Mesenchymal stem cell (in vitro differentiated cells and primary cell): ENCODE measurements at regions not wholly inside any gene's neighbourhood (a gene's known extent, or its start where the extent isn't known, plus 50 kb on each side); places are given as distances from the start of the nearest gene placed in this dataset.

Experiments
- DNase-seq: peaks from one replicate; pipeline ENCODE4 v3.0.0-alpha.2; 2013
- H2AFZ ChIP-seq: one replicate; pipeline ENCODE4 v1.6.1; 2013; ENCODE audit warnings: low read depth, mild to moderate bottlenecking, control low read depth, inconsistent platforms, low read length, moderate library complexity
- H2AK5ac ChIP-seq: 2 replicates; pipeline ENCODE4 v1.6.1; 2013; ENCODE audit warnings: low read length, moderate library complexity, mild to moderate bottlenecking, inconsistent platforms; ENCODE audit not compliant: severe bottlenecking
- H2BK120ac ChIP-seq: one replicate; pipeline ENCODE4 v1.6.1; 2013; ENCODE audit warnings: low read depth, mild to moderate bottlenecking, inconsistent platforms, low read length, moderate library complexity
- H2BK12ac ChIP-seq, 2 experiments: one replicate each; pipeline ENCODE4 v1.6.1; 2013; ENCODE audit warnings: inconsistent platforms in 2 of 2, low read length in 2 of 2, mild to moderate bottlenecking in 2 of 2, moderate library complexity in 2 of 2, control low read depth in 1 of 2
- H2BK15ac ChIP-seq: one replicate; pipeline ENCODE4 v1.6.1; 2013; ENCODE audit warnings: mild to moderate bottlenecking, low read depth, inconsistent platforms; ENCODE audit not compliant: poor library complexity, severe bottlenecking
- H2BK5ac ChIP-seq: 2 replicates; pipeline ENCODE4 v1.6.1; 2013; ENCODE audit warnings: low read depth, mild to moderate bottlenecking, low read length, control low read depth, inconsistent platforms; ENCODE audit not compliant: poor library complexity, severe bottlenecking
- H3K14ac ChIP-seq, 2 experiments: one replicate each; pipeline ENCODE4 v1.6.1; 2013; ENCODE audit warnings: inconsistent platforms in 2 of 2, low read length in 2 of 2, control low read depth in 1 of 2, mild to moderate bottlenecking in 1 of 2, moderate library complexity in 1 of 2
- H3K18ac ChIP-seq, 2 experiments: one replicate each; pipeline ENCODE4 v1.6.1; 2013; ENCODE audit warnings: inconsistent platforms in 2 of 2, low read length in 2 of 2, control low read depth in 1 of 2, low read depth in 1 of 2, mild to moderate bottlenecking in 1 of 2
- H3K23ac ChIP-seq, 2 experiments: one replicate each; pipeline ENCODE4 v1.6.1; 2013; ENCODE audit warnings: inconsistent platforms in 2 of 2, low read length in 2 of 2, mild to moderate bottlenecking in 2 of 2, moderate library complexity in 2 of 2, control low read depth in 1 of 2
- H3K27ac ChIP-seq: 2 replicates; pipeline ENCODE4 v1.5.1; 2013; ENCODE audit warnings: mild to moderate bottlenecking, moderate library complexity, low read length, control low read depth, inconsistent platforms; ENCODE audit not compliant: poor library complexity, severe bottlenecking
- H3K27me3 ChIP-seq, 2 experiments: 2 replicates each; pipeline versions ENCODE4 v1.6.1 to v1.7.0; 2013; ENCODE audit warnings: low read length in 2 of 2, mild to moderate bottlenecking in 2 of 2, moderate library complexity in 2 of 2, control low read depth in 1 of 2, inconsistent platforms in 1 of 2; ENCODE audit not compliant: control insufficient read depth in 1 of 2, insufficient read depth in 1 of 2
- H3K36me3 ChIP-seq, 2 experiments: 2 replicates each; pipeline versions ENCODE4 v1.6.1 to v1.7.0; 2013; ENCODE audit warnings: low read length in 2 of 2, control low read depth in 1 of 2, inconsistent platforms in 1 of 2, low read depth in 1 of 2, mild to moderate bottlenecking in 1 of 2; ENCODE audit not compliant: insufficient read depth in 2 of 2, control insufficient read depth in 1 of 2
- H3K4ac ChIP-seq, 2 experiments: one replicate each; pipeline ENCODE4 v1.6.1; 2013; ENCODE audit warnings: inconsistent platforms in 2 of 2, low read length in 2 of 2, mild to moderate bottlenecking in 2 of 2, moderate library complexity in 2 of 2, control low read depth in 1 of 2, low read depth in 1 of 2
- H3K4me1 ChIP-seq: 2 replicates; pipeline ENCODE4 v1.6.1; 2013; ENCODE audit warnings: low read depth, low read length, control low read depth; ENCODE audit not compliant: control insufficient read depth, insufficient read depth
- H3K4me2 ChIP-seq: 2 replicates; pipeline ENCODE4 v1.6.1; 2013; ENCODE audit warnings: low read length, mild to moderate bottlenecking, inconsistent platforms; ENCODE audit not compliant: poor library complexity, severe bottlenecking
- H3K4me3 ChIP-seq, 2 experiments: 2 replicates each; pipeline versions ENCODE4 v1.5.1 to v1.7.0; 2013; ENCODE audit warnings: low read length in 2 of 2, mild to moderate bottlenecking in 2 of 2, control low read depth in 1 of 2, low read depth in 1 of 2; ENCODE audit not compliant: insufficient read depth in 1 of 2
- H3K79me1 ChIP-seq: replicated peaks from 2 replicates; pipeline ENCODE4 v1.6.1; 2013; ENCODE audit warnings: mild to moderate bottlenecking, control low read depth, low read length, inconsistent platforms; ENCODE audit not compliant: poor library complexity, severe bottlenecking
- H3K9ac ChIP-seq: 2 replicates; pipeline ENCODE4 v1.7.0; 2013; ENCODE audit warnings: mild to moderate bottlenecking, low read length, moderate library complexity
- H3K9me3 ChIP-seq: 2 replicates; pipeline ENCODE4 v1.7.0; 2013; ENCODE audit warnings: mild to moderate bottlenecking, low read length; ENCODE audit not compliant: control insufficient read depth
- H4K8ac ChIP-seq: one replicate; pipeline ENCODE4 v1.6.1; 2013; ENCODE audit warnings: inconsistent platforms, mild to moderate bottlenecking, low read length, moderate library complexity
- H4K91ac ChIP-seq: one replicate; pipeline ENCODE4 v1.6.1; 2013; ENCODE audit warnings: mild to moderate bottlenecking, low read length, inconsistent platforms
- WGBS: methylation state at CpG from one replicate; pipeline ENCODE4 v1.1.7; 2013; ENCODE audit warnings: mixed read lengths; 5-methylcytosine and 5-hydroxymethylcytosine counted together

DNA sequence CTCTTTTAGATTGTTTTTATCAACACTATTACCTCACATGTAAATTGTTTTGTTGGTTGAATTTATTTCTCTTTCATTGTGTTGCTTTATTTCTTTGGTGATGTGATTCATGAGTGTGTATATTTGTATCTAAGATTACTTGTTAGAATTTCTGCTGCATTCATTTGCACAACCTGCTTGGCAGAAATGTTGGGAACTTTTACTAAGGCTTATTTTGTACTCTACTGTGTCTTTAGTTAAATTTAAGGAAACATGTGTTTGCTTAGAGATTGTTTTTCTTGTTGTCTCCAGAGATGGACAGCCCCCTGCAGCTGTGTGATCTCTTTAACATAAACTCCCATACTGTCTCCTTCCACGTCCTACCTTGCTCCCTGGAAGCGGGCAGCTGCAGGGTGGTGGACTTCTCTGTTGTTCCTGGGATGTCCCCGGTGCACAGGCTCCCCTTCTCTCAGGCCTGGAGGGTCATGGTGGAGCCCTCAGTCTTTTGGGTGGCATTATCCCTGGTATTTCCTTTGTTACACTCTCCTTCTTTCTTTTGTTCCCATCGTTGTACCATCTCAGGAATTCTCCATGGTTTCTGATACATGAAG lies 212.0 kb upstream of the SPRY2 start:
- Histone ChIP-seq H3K4me3 (no peak overlapping the region), H3K23ac (no peak overlapping the region), H3K4me1 (peaks cover 2% of the 10 kb centered on the region), H2AK5ac (no peak overlapping the region), H2BK12ac (peak overlapping the region; percentile 75 to 89), H3K79me1 (no peaks in the 10 kb centered on the region), H2AFZ (no peak overlapping the region), H4K8ac (no peak overlapping the region), H3K4me2 (no peak overlapping the region), H3K9ac (no peak overlapping the region), H2BK120ac (no peak overlapping the region), H2BK5ac (no peak overlapping the region), H3K4ac (no peak overlapping the region), H4K91ac (no peak overlapping the region), H3K36me3 (no peaks in the 10 kb centered on the region), H3K18ac (peak overlapping the region in 1 of 2 experiments; percentile 14), H3K27me3 (no peaks in the 10 kb centered on the region), H3K9me3 (no peaks in the 10 kb centered on the region), H2BK15ac (no peak overlapping the region), H3K27ac (no peak overlapping the region), H3K14ac (no peak overlapping the region)
- DNase-seq, result no peak
- 34% methylated on average over 3 of the region's 4 CpGs for WGBS

DNA sequence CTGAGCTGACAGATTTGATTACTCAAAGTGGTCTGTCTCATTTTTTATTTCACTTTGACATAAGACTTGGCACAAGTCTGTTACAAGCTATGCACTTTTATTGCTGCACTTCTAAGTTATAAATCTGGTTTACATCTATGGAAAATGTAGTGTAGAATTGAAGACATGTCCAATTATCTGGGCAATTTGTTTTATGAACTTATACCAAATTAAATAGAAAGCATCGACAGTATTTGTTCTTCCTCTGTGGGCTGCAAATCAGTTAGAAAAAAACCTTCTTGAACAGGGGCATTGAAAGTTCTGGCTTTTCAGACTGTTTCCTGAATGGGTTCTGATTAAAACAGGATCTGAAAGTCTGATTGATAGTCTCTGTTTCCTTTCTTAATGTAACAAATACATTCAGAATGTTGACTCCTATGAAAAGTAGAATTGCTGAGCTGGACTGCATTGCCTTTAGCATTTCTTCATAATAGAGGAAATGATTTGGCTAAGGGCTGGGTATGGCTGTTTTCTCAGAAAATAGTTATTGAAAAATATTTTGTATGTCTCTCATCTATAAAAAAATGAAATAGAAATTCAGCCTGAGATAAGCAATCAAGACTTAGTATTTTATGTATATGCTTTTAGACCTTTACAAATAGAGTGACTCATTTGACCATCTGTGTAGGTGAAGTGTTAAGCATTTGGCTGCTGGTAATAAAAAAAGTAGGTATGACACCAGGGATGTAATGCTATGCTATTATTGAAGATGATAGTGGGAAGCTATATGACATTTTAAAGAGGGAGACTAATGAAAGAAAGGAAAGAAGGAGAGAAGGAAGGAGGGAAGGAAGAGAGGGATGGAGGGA lies 210.9 kb upstream of the SPRY2 start:
- no peak overlapping the region for H3K23ac ChIP-seq
- H2BK5ac ChIP-seq, result no peak overlapping the region
- H2BK12ac ChIP-seq, result no peak overlapping the region
- no peaks in the 10 kb centered on the region for H3K27me3 ChIP-seq
- no peak overlapping the region for H4K8ac ChIP-seq
- no peak overlapping the region for H3K4me2 ChIP-seq
- H2BK120ac ChIP-seq, result no peak overlapping the region
- H3K9ac ChIP-seq, result no peak overlapping the region
- H3K18ac ChIP-seq, result no peak overlapping the region
- no peak overlapping the region for H4K91ac ChIP-seq
- no peak overlapping the region for H3K4ac ChIP-seq
- no peak for DNase-seq
- H3K9me3 ChIP-seq, result no peaks in the 10 kb centered on the region
- WGBS, result 33% methylated on average over 1 of the region's 1 CpG
- H3K4me3 ChIP-seq, result no peak overlapping the region
- no peaks in the 10 kb centered on the region for H3K79me1 ChIP-seq
- no peak overlapping the region for H2AFZ ChIP-seq
- H2BK15ac ChIP-seq, result no peak overlapping the region
- H3K14ac ChIP-seq, result no peak overlapping the region
- no peaks in the 10 kb centered on the region for H3K36me3 ChIP-seq
- H2AK5ac ChIP-seq, result no peak overlapping the region
- H3K27ac ChIP-seq, result no peak overlapping the region
- no peaks in the 10 kb centered on the region for H3K4me1 ChIP-seq

DNA sequence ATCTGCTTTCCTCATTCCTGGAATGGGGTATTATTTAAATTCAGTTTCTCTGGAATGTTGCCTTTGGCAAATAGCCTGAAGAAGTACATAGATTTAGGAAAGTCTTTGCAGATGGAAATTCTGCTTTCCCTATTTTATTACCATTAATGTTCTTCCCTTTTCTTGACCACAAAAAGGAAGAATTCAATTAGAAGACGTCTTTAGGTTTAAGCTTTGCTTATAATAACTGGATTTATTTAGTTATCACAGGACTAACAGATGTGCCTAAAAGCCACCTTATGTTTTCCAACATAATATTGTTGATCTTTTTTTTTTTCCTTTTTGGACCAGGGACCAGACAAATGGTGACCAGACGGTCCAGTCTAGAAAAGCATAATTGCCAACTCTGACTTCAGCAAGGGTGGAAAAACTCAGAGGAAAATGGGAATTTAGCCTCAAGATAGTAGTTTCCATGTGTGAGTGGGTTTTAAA lies 210.1 kb upstream of the SPRY2 start:
- H3K18ac ChIP-seq, result no peak overlapping the region
- H4K91ac ChIP-seq, result no peak overlapping the region
- no peak overlapping the region for H4K8ac ChIP-seq
- no peak overlapping the region for H2BK120ac ChIP-seq
- H2AFZ ChIP-seq, result no peak overlapping the region
- no peaks in the 10 kb centered on the region for H3K36me3 ChIP-seq
- H3K9ac ChIP-seq, result no peak overlapping the region
- H2BK15ac ChIP-seq, result no peak overlapping the region
- DNase-seq, result no peak
- no peaks in the 10 kb centered on the region for H3K27me3 ChIP-seq
- no peak overlapping the region for H2AK5ac ChIP-seq
- 75% methylated on average over 1 of the region's 2 CpGs for whole genome bisulfite sequencing
- no peak overlapping the region for H3K4me3 ChIP-seq
- H3K79me1 ChIP-seq, result no peaks in the 10 kb centered on the region
- no peak overlapping the region for H3K23ac ChIP-seq
- no peaks in the 10 kb centered on the region for H3K4me1 ChIP-seq
- H2BK12ac ChIP-seq, result no peak overlapping the region
- no peak overlapping the region for H3K27ac ChIP-seq
- H3K4ac ChIP-seq, result no peak overlapping the region
- no peak overlapping the region for H3K4me2 ChIP-seq
- H3K9me3 ChIP-seq, result no peaks in the 10 kb centered on the region
- H2BK5ac ChIP-seq, result no peak overlapping the region
- no peak overlapping the region for H3K14ac ChIP-seq

DNA sequence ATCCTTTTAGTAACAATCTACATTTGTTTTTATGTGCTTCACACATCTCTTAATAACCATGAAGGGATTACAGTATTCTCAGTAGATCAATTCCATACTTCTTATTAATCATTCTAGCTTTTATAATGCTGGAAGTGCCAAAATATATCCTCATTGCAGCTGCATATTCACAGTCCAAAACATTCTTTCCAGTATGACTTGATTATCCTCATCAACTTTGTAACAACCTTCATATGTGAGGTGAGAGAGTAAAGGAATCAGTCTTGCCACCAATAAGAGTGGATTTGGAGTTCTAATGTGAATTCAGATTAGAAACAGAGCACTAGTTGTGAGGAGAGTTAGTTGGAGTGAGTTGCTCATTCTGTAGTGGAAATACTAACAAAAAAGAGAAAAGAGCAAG lies 208.0 kb upstream of the SPRY2 start:
- Histone ChIP-seq H3K27me3 (no peaks in the 10 kb centered on the region), H3K4me2 (no peak overlapping the region), H2BK120ac (no peak overlapping the region), H2BK5ac (no peak overlapping the region), H3K27ac (no peak overlapping the region), H3K4me1 (no peaks in the 10 kb centered on the region), H3K23ac (no peak overlapping the region), H3K14ac (no peak overlapping the region), H2BK12ac (no peak overlapping the region), H2AFZ (no peak overlapping the region), H3K79me1 (no peaks in the 10 kb centered on the region), H2BK15ac (no peak overlapping the region), H2AK5ac (no peak overlapping the region), H4K91ac (no peak overlapping the region), H3K4ac (no peak overlapping the region), H3K18ac (no peak overlapping the region), H3K9ac (no peak overlapping the region), H3K9me3 (no peaks in the 10 kb centered on the region), H3K4me3 (no peak overlapping the region), H4K8ac (no peak overlapping the region), H3K36me3 (no peaks in the 10 kb centered on the region)
- no peak for DNase-seq
